K562 (cell line): ENCODE measurements at regions not wholly inside any gene's neighbourhood (a gene's known extent, or its start where the extent isn't known, plus 50 kb on each side); places are given as distances from the start of the nearest gene placed in this dataset.

Experiments used
- ATAC-seq: fragments of 200-7000 bp; cut with Tn5 transposase; 3 replicates; pipeline ENCODE4 v1.9.1; 2020; ENCODE audit warnings: moderate library complexity
- BruUV-seq: library from RNA; stranded (reverse); fragments of 400-500 nt; replicated peaks from 2 replicates; lab custom pipeline; 2021; lab: Mats Ljungman, UMichigan
- CTCF ChIA-PET: fragments of 300-600 bp; formaldehyde crosslinking; extraction: SDS; loops from one replicate; lab custom pipeline; 2021; ENCODE audit warnings: low intra/inter-chr PET ratio; lab: Yijun Ruan, JAX
- POLR2A ChIA-PET: fragments of 300-600, 350-650 bp; sonication (Branson Sonifier 250); formaldehyde crosslinking; extraction: SDS; loops from one replicate; lab custom pipeline; 2021; ENCODE audit warnings: antibody characterized with exemption, inconsistent platforms; lab: Yijun Ruan, JAX
- DNase-seq, 4 experiments: peaks; one replicate each; pipeline versions ENCODE4 v3.0.0 to v3.0.0-alpha.2; 2011 to 2018; ENCODE audit warnings: low spot score in 3 of 4, mixed read lengths in 3 of 4; ENCODE audit errors: extremely low read depth in 1 of 4
- FAIRE-seq: peaks from 2 replicates; lab custom pipeline; 2011; peaks lifted over from hg19 to GRCh38; lab: Jason Lieb, UNC
- H2AFZ ChIP-seq: 2 replicates; pipeline ENCODE4 v1.6.0; 2011; ENCODE audit warnings: low read depth, low read length, control low read depth, inconsistent platforms
- H3K27ac ChIP-seq: fragments of 200-600 bp; 3 replicates; pipeline ENCODE4 v1.8.0; 2011; ENCODE audit warnings: low read depth, mild to moderate bottlenecking, control low read depth, inconsistent platforms, low read length, moderate library complexity, mixed read lengths; ENCODE audit errors: extremely low read depth
- H3K27me3 ChIP-seq, 2 experiments: fragments of 300-600 bp in 1 of 2; 2 replicates in 1 of 2; 3 replicates in 1 of 2; pipeline versions ENCODE4 v1.6.0 to v1.8.0; 2011; ENCODE audit warnings: inconsistent platforms in 2 of 2, low read length in 2 of 2, mild to moderate bottlenecking in 1 of 2, mixed read lengths in 1 of 2, moderate library complexity in 1 of 2; ENCODE audit not compliant: control insufficient read depth in 2 of 2, insufficient read depth in 2 of 2
- H3K36me3 ChIP-seq: fragments of 300-600 bp; 3 replicates; pipeline ENCODE4 v1.8.0; 2011; ENCODE audit warnings: mild to moderate bottlenecking, low read length, inconsistent platforms; ENCODE audit not compliant: control insufficient read depth, insufficient read depth
- H3K4me1 ChIP-seq, 2 experiments: fragments of 200-600 bp in 1 of 2; replicated peaks in 1 of 2; 2 replicates in 1 of 2; 3 replicates in 1 of 2; pipeline versions ENCODE4 v1.5.1 to v1.8.0; 2011; ENCODE audit warnings: inconsistent platforms in 2 of 2, low read length in 2 of 2, mild to moderate bottlenecking in 1 of 2, mixed read lengths in 1 of 2, moderate library complexity in 1 of 2; ENCODE audit not compliant: control insufficient read depth in 2 of 2, insufficient read depth in 2 of 2
- H3K4me2 ChIP-seq: 2 replicates; pipeline ENCODE4 v1.6.1; 2011; ENCODE audit warnings: low read length, control low read depth, inconsistent platforms, mixed read lengths; ENCODE audit not compliant: insufficient read depth
- H3K4me3 ChIP-seq: fragments of 200-600 bp; sonication (generic), shearing (Covaris generic); 2 replicates; pipeline ENCODE4 v1.5.1; 2016; ENCODE audit warnings: control low read depth, inconsistent platforms
- H3K79me2 ChIP-seq: fragments of 200-600 bp; 3 replicates; pipeline ENCODE4 v1.8.0; 2011; ENCODE audit warnings: low read length, inconsistent platforms; ENCODE audit not compliant: control insufficient read depth, insufficient read depth
- H3K9ac ChIP-seq, 2 experiments: 2 replicates each; pipeline versions ENCODE4 v1.6.0 to v1.6.1; 2011; ENCODE audit warnings: low read depth in 2 of 2, low read length in 2 of 2, control low read depth in 1 of 2, inconsistent platforms in 1 of 2, mild to moderate bottlenecking in 1 of 2, mixed read lengths in 1 of 2; ENCODE audit not compliant: insufficient read depth in 1 of 2
- H3K9me1 ChIP-seq: one replicate; pipeline ENCODE4 v1.6.0; 2011; ENCODE audit warnings: inconsistent platforms, mild to moderate bottlenecking, low read length, moderate library complexity; ENCODE audit not compliant: control insufficient read depth, insufficient read depth
- H3K9me3 ChIP-seq: replicated peaks from 2 replicates; pipeline ENCODE4 v1.5.1; 2011; ENCODE audit warnings: low read depth, low read length, inconsistent platforms; ENCODE audit not compliant: control insufficient read depth, insufficient read depth
- H4K20me1 ChIP-seq: replicated peaks from 2 replicates; pipeline ENCODE4 v1.6.1; 2011; ENCODE audit warnings: low read length, inconsistent platforms, mixed read lengths; ENCODE audit not compliant: control insufficient read depth, insufficient read depth
- BCLAF1 ChIP-seq, 2 experiments: fragments of 450-650 bp in 1 of 2; IDR thresholded peaks; 2 replicates each; pipeline ENCODE4 v1.6.1; 2011 to 2017; ENCODE audit warnings: low read depth in 2 of 2, antibody characterized with exemption in 1 of 2, borderline replicate concordance in 1 of 2, low read length in 1 of 2, mild to moderate bottlenecking in 1 of 2, mixed read lengths in 1 of 2; ENCODE audit not compliant: control insufficient read depth in 1 of 2
- HEY1 ChIP-seq: fragments of 250-450 bp; sonication (Bioruptor Pico); IDR thresholded peaks from 2 replicates; pipeline ENCODE4 v1.5.0; 2020; ENCODE audit warnings: mild to moderate bottlenecking, moderate library complexity, borderline replicate concordance
- HLTF ChIP-seq: fragments of 450-650 bp; IDR thresholded peaks from 2 replicates; pipeline ENCODE4 v1.6.1; 2016
- HNRNPK ChIP-seq: fragments of 200-400 bp; formaldehyde crosslinking; IDR thresholded peaks from one replicate; pipeline ENCODE4 v1.6.1; 2018; ENCODE audit warnings: mild to moderate bottlenecking, low read depth, low read length; ENCODE audit not compliant: poor library complexity, severe bottlenecking
- IRF2 ChIP-seq: sonication (generic); formaldehyde crosslinking; IDR thresholded peaks from 2 replicates; pipeline ENCODE4 v1.8.1; 2022; ENCODE audit warnings: mild to moderate bottlenecking, missing genetic modification reagents
- KDM1A ChIP-seq, 2 experiments: fragments of 450-650 bp; IDR thresholded peaks; 2 replicates each; pipeline ENCODE4 v1.6.1; 2016; ENCODE audit warnings: mild to moderate bottlenecking in 2 of 2
- NEUROD1 ChIP-seq: fragments of 150-350 bp; IDR thresholded peaks from 2 replicates; pipeline ENCODE4 v1.6.1; 2014; ENCODE audit warnings: borderline replicate concordance, low read length, low read depth; ENCODE audit not compliant: partially characterized antibody
- NUFIP1 ChIP-seq: fragments of 450-650 bp; IDR thresholded peaks from 2 replicates; pipeline ENCODE4 v1.6.1; 2018; ENCODE audit not compliant: partially characterized antibody
- PTTG1 ChIP-seq: fragments of 450-650 bp; IDR thresholded peaks from 2 replicates; pipeline ENCODE4 v1.6.1; 2016; ENCODE audit warnings: low read depth, mild to moderate bottlenecking, missing genetic modification characterization, missing compliant biosample characterization
- RFX1 ChIP-seq: fragments of 450-650 bp; IDR thresholded peaks from 2 replicates; pipeline ENCODE4 v1.6.1; 2016; ENCODE audit warnings: mild to moderate bottlenecking, moderate library complexity
- SMAD1 ChIP-seq: fragments of 150-350 bp; IDR thresholded peaks from 2 replicates; pipeline ENCODE4 v1.6.1; 2014; ENCODE audit warnings: low read length, low read depth; ENCODE audit not compliant: partially characterized antibody
- STAT5A ChIP-seq: IDR thresholded peaks from 2 replicates; pipeline ENCODE4 v1.6.1; 2012; ENCODE audit warnings: low read length, inconsistent platforms, borderline replicate concordance
- THRA ChIP-seq: fragments of 450-650 bp; IDR thresholded peaks from 2 replicates; pipeline ENCODE4 v1.6.1; 2017; ENCODE audit warnings: mild to moderate bottlenecking, moderate library complexity
- USF1 ChIP-seq: sonication (generic); formaldehyde crosslinking; IDR thresholded peaks from 2 replicates; pipeline ENCODE4 v1.9.0; 2022; ENCODE audit warnings: mild to moderate bottlenecking, missing genetic modification reagents
- YY1 ChIP-seq, 3 experiments: IDR thresholded peaks; 2 replicates each; pipeline ENCODE4 v1.6.1; 2011; ENCODE audit warnings: low read length in 2 of 3, mild to moderate bottlenecking in 2 of 3, moderate library complexity in 2 of 3, borderline replicate concordance in 1 of 3, control low read depth in 1 of 3, low read depth in 1 of 3; ENCODE audit not compliant: insufficient read depth in 3 of 3, insufficient replicate concordance in 2 of 3, control insufficient read depth in 1 of 3, insufficient read length in 1 of 3; ENCODE audit errors: extremely low read depth in 1 of 3
- ZC3H8 ChIP-seq: fragments of 450-650 bp; IDR thresholded peaks from 2 replicates; pipeline ENCODE4 v1.6.1; 2017
- ZKSCAN8 ChIP-seq: fragments of 200-800 bp; sonication (Bioruptor generic); IDR thresholded peaks from 2 replicates; pipeline ENCODE4 v1.6.1; 2016; ENCODE audit warnings: missing genetic modification characterization, missing compliant biosample characterization
- ZNF408 ChIP-seq: fragments of 250-450 bp; sonication (Bioruptor Pico); IDR thresholded peaks from 2 replicates; pipeline ENCODE4 v1.4.0; 2020; ENCODE audit warnings: low read depth, mild to moderate bottlenecking, moderate library complexity
- ZNF583 ChIP-seq: fragments of 250-450 bp; sonication (Bioruptor Pico); IDR thresholded peaks from 2 replicates; pipeline ENCODE4 v1.4.0; 2020
- ZNF584 ChIP-seq: fragments of 200-800 bp; sonication (Bioruptor generic); IDR thresholded peaks from 2 replicates; pipeline ENCODE4 v1.6.1; 2016; ENCODE audit warnings: low read depth, mild to moderate bottlenecking, missing genetic modification characterization, missing compliant biosample characterization
- WGBS: fragments of 100-300 bp; shearing (Covaris generic); methylation state at CpG from one replicate; pipeline ENCODE4 v1.1.6; 2016; ENCODE audit warnings: low coverage, mixed read lengths; ENCODE audit not compliant: insufficient coverage; ENCODE audit errors: missing lambda C conversion rate; 5-methylcytosine and 5-hydroxymethylcytosine counted together
- in situ Hi-C: fragments of 300-500 bp; cut with MboI; formaldehyde crosslinking; loops from 4 replicates; pipeline ENCODE4 v1.15.0; 2018; ENCODE audit warnings: inconsistent platforms, mixed read lengths
- intact Hi-C: fragments of 100-400 bp; cut with micrococcal nuclease; formaldehyde crosslinking; loops from 2 replicates; pipeline ENCODE4 v1.14.2; 2022

GRCh38 chr6:113482771-113483170 lies 374.4 kb upstream of the MARCKS start:
- in situ Hi-C loops = no loop called here
- no peaks in the 10 kb centered on the region for H3K36me3 ChIP-seq
- H3K4me1 ChIP-seq = no peaks in the 10 kb centered on the region
- no peak overlapping the region for H3K4me3 ChIP-seq
- H4K20me1 ChIP-seq = no peaks in the 10 kb centered on the region
- H3K9ac ChIP-seq = no peak overlapping the region
- FAIRE-seq (no peak), DNase-seq (no peak)
- H3K9me1 ChIP-seq = no peaks in the 10 kb centered on the region
- H2AFZ ChIP-seq = no peak overlapping the region
- no peak overlapping the region for H3K4me2 ChIP-seq
- CTCF ChIA-PET = no interaction called here
- no TSS peak for BruUV-seq
- no peaks in the 10 kb centered on the region for H3K79me2 ChIP-seq
- no peak overlapping the region for H3K27ac ChIP-seq
- H3K9me3 ChIP-seq = no peaks in the 10 kb centered on the region
- WGBS = 0% methylated on average over 3 of the region's 3 CpGs
- POLR2A ChIA-PET = no interaction called here
- TF ChIP-seq HLTF (no peak), BCLAF1 (IDR thresholded peaks at IDR 0.05; ENCODE audit: borderline replicate concordance in 1 of 2, control insufficient read depth in 1 of 2, low read depth in 2 of 2, low read length in 1 of 2) (no peak), NUFIP1 (no peak), ZNF583 (CRISPR knock-in tag) (no peak), KDM1A (IDR thresholded peaks at IDR 0.05) (no peak), YY1 (IDR thresholded peaks at IDR 0.05; ENCODE audit: borderline replicate concordance in 1 of 3, control insufficient read depth in 1 of 3, extremely low read depth in 1 of 3, insufficient read depth in 3 of 3, insufficient read length in 1 of 3, insufficient replicate concordance in 2 of 3, low read depth in 1 of 3, low read length in 2 of 3) (no peak), STAT5A (no peak), THRA (no peak), HNRNPK (no peak), RFX1 (no peak), ZNF584 (CRISPR knock-in tag) (no peak), ZKSCAN8 (no peak), ZC3H8 (no peak), SMAD1 (no peak), IRF2 (CRISPR knock-in tag) (no peak), HEY1 (no peak), ZNF408 (CRISPR knock-in tag) (no peak), USF1 (no peak), NEUROD1 (no peak), PTTG1 (no peak)
- TF ChIP-seq, all 486 proteins: peak for 0
- no peak for ATAC-seq
- H3K27me3 ChIP-seq = no peaks in the 10 kb centered on the region
- intact Hi-C loops = no loop called here
